H1 (cell line): ENCODE measurements at regions not wholly inside any gene's neighbourhood (a gene's known extent, or its start where the extent isn't known, plus 50 kb on each side); places are given as distances from the start of the nearest gene placed in this dataset.

Source experiments
- CTCF ChIA-PET: fragments of 300-600 bp; sonication (Branson Sonifier 250); formaldehyde crosslinking; loops from one replicate; lab custom pipeline; 2021; ENCODE audit not compliant: partially characterized antibody; lab: Charles Lee
- POLR2A ChIA-PET: fragments of 300-600 bp; sonication (Branson Sonifier 250); formaldehyde crosslinking; loops from one replicate; lab custom pipeline; 2021; ENCODE audit warnings: inconsistent platforms; ENCODE audit not compliant: partially characterized antibody; lab: Charles Lee
- DNase-seq, 2 experiments: peaks; one replicate each; pipeline versions ENCODE4 v3.0.0 to v3.0.0-alpha.2; 2010 to 2022; ENCODE audit warnings: low spot score in 2 of 2, low read depth in 1 of 2, mixed read lengths in 1 of 2
- FAIRE-seq: peaks from 2 replicates; lab custom pipeline; 2011; peaks lifted over from hg19 to GRCh38; lab: Jason Lieb, UNC
- H2AFZ ChIP-seq: 2 replicates; pipeline ENCODE4 v1.8.1; 2012; ENCODE audit warnings: low read length, inconsistent platforms
- H2AK5ac ChIP-seq: 2 replicates; pipeline ENCODE4 v1.6.1; 2013; ENCODE audit warnings: low read depth, low read length
- H2BK120ac ChIP-seq: replicated peaks from 2 replicates; pipeline ENCODE3; 2013; ENCODE audit warnings: low read depth, low read length, inconsistent platforms
- H2BK12ac ChIP-seq: 2 replicates; pipeline ENCODE4 v1.6.1; 2013; ENCODE audit warnings: low read depth, low read length
- H2BK15ac ChIP-seq: 2 replicates; pipeline ENCODE4 v1.6.1; 2013; ENCODE audit warnings: low read length
- H2BK20ac ChIP-seq: 2 replicates; pipeline ENCODE4 v1.6.1; 2013; ENCODE audit warnings: low read length
- H2BK5ac ChIP-seq: 2 replicates; pipeline ENCODE4 v1.6.1; 2013; ENCODE audit warnings: low read depth, low read length
- H3K14ac ChIP-seq: 2 replicates; pipeline ENCODE4 v1.6.1; 2013; ENCODE audit warnings: inconsistent platforms; ENCODE audit not compliant: insufficient read length
- H3K18ac ChIP-seq: 2 replicates; pipeline ENCODE4 v1.6.1; 2013; ENCODE audit warnings: low read length; ENCODE audit errors: extremely low read depth
- H3K23ac ChIP-seq: 2 replicates; pipeline ENCODE4 v1.6.1; 2013; ENCODE audit warnings: inconsistent platforms; ENCODE audit not compliant: insufficient read length
- H3K23me2 ChIP-seq: 2 replicates; pipeline ENCODE4 v1.6.1; 2013; ENCODE audit warnings: low read depth, low read length
- H3K27ac ChIP-seq: 2 replicates; pipeline ENCODE4 v1.6.1; 2011; ENCODE audit warnings: low read depth, low read length, inconsistent platforms
- H3K27me3 ChIP-seq, 4 experiments: replicated peaks in 1 of 4; 1 replicate in 1 of 4; 2 replicates in 3 of 4; pipeline versions ENCODE4 v1.6.1 to v1.8.1; 2011 to 2013; ENCODE audit warnings: low read length in 3 of 4, mild to moderate bottlenecking in 3 of 4, inconsistent platforms in 2 of 4, mixed read lengths in 2 of 4, moderate library complexity in 1 of 4; ENCODE audit not compliant: control insufficient read depth in 3 of 4, insufficient read depth in 3 of 4; ENCODE audit errors: extremely low read depth in 1 of 4
- H3K36me3 ChIP-seq, 4 experiments: 2 replicates each; pipeline versions ENCODE4 v1.6.1 to v1.8.1; 2011 to 2013; ENCODE audit warnings: mild to moderate bottlenecking in 4 of 4, low read length in 3 of 4, moderate library complexity in 2 of 4, control low read depth in 1 of 4, inconsistent platforms in 1 of 4; ENCODE audit not compliant: insufficient read depth in 4 of 4, control insufficient read depth in 2 of 4
- H3K4ac ChIP-seq: replicated peaks from 2 replicates; pipeline ENCODE3; 2013; ENCODE audit warnings: low read length, low read depth, mixed read lengths, inconsistent platforms; ENCODE audit not compliant: insufficient read length
- H3K4me1 ChIP-seq, 4 experiments: replicated peaks in 1 of 4; 1 replicate in 1 of 4; 2 replicates in 3 of 4; pipeline versions ENCODE4 v1.6.1 to v1.8.1; 2011 to 2013; ENCODE audit warnings: low read length in 3 of 4, inconsistent platforms in 2 of 4, mixed read lengths in 1 of 4; ENCODE audit not compliant: insufficient read depth in 4 of 4, control insufficient read depth in 3 of 4
- H3K4me2 ChIP-seq, 2 experiments: 2 replicates each; pipeline versions ENCODE4 v1.6.1 to v1.8.1; 2011 to 2013; ENCODE audit warnings: low read depth in 2 of 2, low read length in 2 of 2, control low read depth in 1 of 2, inconsistent platforms in 1 of 2, mild to moderate bottlenecking in 1 of 2; ENCODE audit not compliant: insufficient read depth in 1 of 2
- H3K4me3 ChIP-seq, 4 experiments: fragments of 200-600, 300-600 bp in 1 of 4; sonication (generic), shearing (Covaris generic), sonication (Bioruptor Twin) in 1 of 4; 2 replicates each; pipeline versions ENCODE4 v1.5.1 to v1.8.1; 2011 to 2016; ENCODE audit warnings: low read length in 4 of 4, low read depth in 3 of 4, control low read depth in 2 of 4, inconsistent platforms in 2 of 4, mild to moderate bottlenecking in 2 of 4, mixed read lengths in 1 of 4, moderate library complexity in 1 of 4; ENCODE audit not compliant: insufficient read depth in 2 of 4; ENCODE audit errors: extremely low read depth in 1 of 4
- H3K56ac ChIP-seq: replicated peaks from 2 replicates; pipeline ENCODE3; 2013; ENCODE audit warnings: low read depth, mild to moderate bottlenecking, mixed read lengths, low read length, inconsistent platforms; ENCODE audit not compliant: insufficient read length
- H3K79me1 ChIP-seq: 2 replicates; pipeline ENCODE4 v1.6.1; 2013; ENCODE audit warnings: low read depth, low read length, control low read depth
- H3K79me2 ChIP-seq, 2 experiments: 2 replicates each; pipeline versions ENCODE4 v1.6.1 to v1.8.1; 2012 to 2013; ENCODE audit warnings: low read length in 2 of 2, mild to moderate bottlenecking in 2 of 2, inconsistent platforms in 1 of 2; ENCODE audit not compliant: insufficient read depth in 2 of 2, control insufficient read depth in 1 of 2
- H3K9ac ChIP-seq, 4 experiments: replicated peaks in 1 of 4; 1 replicate in 1 of 4; 2 replicates in 3 of 4; pipeline versions ENCODE4 v1.6.1 to v1.8.1; 2011 to 2013; ENCODE audit warnings: low read depth in 3 of 4, low read length in 3 of 4, control low read depth in 2 of 4, mild to moderate bottlenecking in 2 of 4, moderate library complexity in 2 of 4, inconsistent platforms in 1 of 4; ENCODE audit errors: extremely low read depth in 1 of 4
- H3K9me3 ChIP-seq, 2 experiments: 2 replicates each; pipeline versions ENCODE4 v1.6.1 to v1.8.1; 2012 to 2013; ENCODE audit warnings: mild to moderate bottlenecking in 2 of 2, moderate library complexity in 2 of 2, control low read depth in 1 of 2, inconsistent platforms in 1 of 2, low read depth in 1 of 2, low read length in 1 of 2, mixed read lengths in 1 of 2; ENCODE audit not compliant: insufficient read depth in 2 of 2
- H4K20me1 ChIP-seq, 2 experiments: replicated peaks in 1 of 2; 2 replicates each; pipeline versions ENCODE3 to v1.8.1; 2011 to 2013; ENCODE audit warnings: inconsistent platforms in 2 of 2, low read length in 2 of 2, mild to moderate bottlenecking in 1 of 2; ENCODE audit not compliant: insufficient read depth in 2 of 2, control insufficient read depth in 1 of 2
- H4K5ac ChIP-seq: 2 replicates; pipeline ENCODE4 v1.6.1; 2013; ENCODE audit warnings: low read length, low read depth, mixed read lengths, inconsistent platforms; ENCODE audit not compliant: insufficient read length
- H4K8ac ChIP-seq: 2 replicates; pipeline ENCODE4 v1.8.0; 2013; ENCODE audit warnings: mild to moderate bottlenecking, moderate library complexity, low read length, inconsistent platforms; ENCODE audit not compliant: insufficient read depth; ENCODE audit errors: extremely low read depth
- H4K91ac ChIP-seq: replicated peaks from 2 replicates; pipeline ENCODE3; 2013; ENCODE audit warnings: low read length, mixed read lengths, inconsistent platforms; ENCODE audit not compliant: insufficient read length
- ATF3 ChIP-seq: IDR thresholded peaks from 2 replicates; pipeline ENCODE4 v1.6.1; 2011; ENCODE audit warnings: low read depth, mild to moderate bottlenecking, low read length; ENCODE audit not compliant: insufficient read depth
- BACH1 ChIP-seq: IDR thresholded peaks from 2 replicates; pipeline ENCODE4 v1.6.1; 2012; ENCODE audit warnings: low read length, improper control_type of control experiment
- BCL11A ChIP-seq, 2 experiments: IDR thresholded peaks; one replicate each; pipeline ENCODE4 v1.6.1; 2011; ENCODE audit warnings: low read depth in 2 of 2, low read length in 2 of 2, mild to moderate bottlenecking in 2 of 2
- CEBPB ChIP-seq: IDR thresholded peaks from 2 replicates; pipeline ENCODE4 v1.6.1; 2012; ENCODE audit warnings: low read depth, low read length
- CREB1 ChIP-seq: IDR thresholded peaks from 2 replicates; pipeline ENCODE4 v1.6.1; 2012; ENCODE audit warnings: inconsistent platforms
- EGR1 ChIP-seq: IDR thresholded peaks from 2 replicates; pipeline ENCODE4 v1.6.1; 2011; ENCODE audit warnings: low read depth, low read length, borderline replicate concordance
- GABPA ChIP-seq: IDR thresholded peaks from 2 replicates; pipeline ENCODE4 v1.6.1; 2011; ENCODE audit warnings: mild to moderate bottlenecking, low read length, moderate library complexity, borderline replicate concordance; ENCODE audit not compliant: insufficient read depth
- MAFK ChIP-seq: IDR thresholded peaks from 2 replicates; pipeline ENCODE4 v1.6.1; 2012; ENCODE audit warnings: low read depth, mild to moderate bottlenecking, improper control_type of control experiment, low read length
- MAX ChIP-seq: IDR thresholded peaks from 2 replicates; pipeline ENCODE4 v1.6.1; 2012; ENCODE audit warnings: inconsistent platforms
- RXRA ChIP-seq: IDR thresholded peaks from 2 replicates; pipeline ENCODE4 v1.6.1; 2011; ENCODE audit warnings: low read depth, mild to moderate bottlenecking, low read length, moderate library complexity; ENCODE audit not compliant: insufficient read depth
- SUZ12 ChIP-seq: fragments of 200-600 bp; sonication (generic); IDR thresholded peaks from 2 replicates; pipeline ENCODE4 v1.6.1; 2012; ENCODE audit warnings: mild to moderate bottlenecking, inconsistent platforms, low read length, moderate library complexity, mixed read lengths
- TCF12 ChIP-seq: IDR thresholded peaks from 2 replicates; pipeline ENCODE4 v1.6.1; 2011; ENCODE audit warnings: low read depth, mild to moderate bottlenecking, low read length
- USF2 ChIP-seq: IDR thresholded peaks from 2 replicates; pipeline ENCODE4 v1.6.1; 2011; ENCODE audit warnings: low read length, improper control_type of control experiment
- WGBS, 2 experiments: shearing (Covaris generic) in 1 of 2; methylation state at CpG; one replicate each; pipeline versions ENCODE4 v1.1.6 to v1.1.7; 2013 to 2015; ENCODE audit warnings: low lambda C conversion rate in 2 of 2, mixed read lengths in 2 of 2, inconsistent platforms in 1 of 2, low coverage in 1 of 2, missing lambda C conversion rate in 1 of 2; ENCODE audit not compliant: insufficient replicate concordance in 2 of 2, insufficient coverage in 1 of 2, insufficient read length in 1 of 2; ENCODE audit errors: extremely low coverage in 1 of 2, missing lambda C conversion rate in 1 of 2; 5-methylcytosine and 5-hydroxymethylcytosine counted together

- Histone ChIP-seq H2BK12ac (no peak overlapping the region), H3K14ac (no peak overlapping the region), H3K18ac (no peak overlapping the region), H3K9me3 (peaks cover 8 to 9% of the 10 kb centered on the region in 2 experiments; a peak in 1 of 4 replicates), H3K9ac (no peak overlapping the region), H4K8ac (no peak overlapping the region), H3K4ac (no peak overlapping the region), H4K20me1 (no peaks in the 10 kb centered on the region), H3K56ac (no peak overlapping the region), H4K91ac (no peak overlapping the region), H3K23me2 (peaks cover 1% of the 10 kb centered on the region; the same call in 1 of the 2 replicates), H3K4me3 (no peak overlapping the region), H2AFZ (no peak overlapping the region), H3K79me1 (no peaks in the 10 kb centered on the region), H3K79me2 (no peaks in the 10 kb centered on the region), H2BK5ac (no peak overlapping the region), H3K27ac (no peak overlapping the region), H2BK20ac (no peak overlapping the region), H3K36me3 (no peaks in the 10 kb centered on the region), H3K23ac (no peak overlapping the region), H3K4me2 (no peak overlapping the region), H2BK15ac (no peak overlapping the region), H2BK120ac (no peak overlapping the region), H2AK5ac (no peak overlapping the region), H3K27me3 (no peaks in the 10 kb centered on the region), H3K4me1 (no peaks in the 10 kb centered on the region), H4K5ac (no peak overlapping the region)
- 83% methylated on average over 2 of the region's 2 CpGs; no CpG with 5 or more reads in 1 of the 2 experiments for WGBS, 2 experiments
- POLR2A ChIA-PET = interaction anchor here (0.7 kb wide), 1 partner anchor 362 kb away, joined by 3 read pairs; no protein-coding TSS in a partner anchor
- CTCF ChIA-PET = no interaction called here
- DNase-seq (no peak), FAIRE-seq (no peak)
- TF ChIP-seq RXRA (no peak), CREB1 (no peak), CEBPB (no peak), MAFK (no peak), EGR1 (no peak), ATF3 (no peak), SUZ12 (no peak), BACH1 (no peak), BCL11A (IDR thresholded peaks at IDR 0.05; ENCODE audit: low read depth in 2 of 2, low read length in 2 of 2) (no peak), MAX (no peak), USF2 (no peak), TCF12 (no peak), GABPA (no peak)
Observed at GRCh38 chr3:31312400-31312799, 220.3 kb upstream of the STT3B start.
